ENCODE measurements at regions not wholly inside any gene's neighbourhood (a gene's known extent, or its start where the extent isn't known, plus 50 kb on each side); places are given as distances from the start of the nearest gene placed in this dataset.

- DNase-seq, result no peak
Observed at GRCh38 chr6:156560476-156560875, 216.7 kb upstream of the ARID1B start.

DNA sequence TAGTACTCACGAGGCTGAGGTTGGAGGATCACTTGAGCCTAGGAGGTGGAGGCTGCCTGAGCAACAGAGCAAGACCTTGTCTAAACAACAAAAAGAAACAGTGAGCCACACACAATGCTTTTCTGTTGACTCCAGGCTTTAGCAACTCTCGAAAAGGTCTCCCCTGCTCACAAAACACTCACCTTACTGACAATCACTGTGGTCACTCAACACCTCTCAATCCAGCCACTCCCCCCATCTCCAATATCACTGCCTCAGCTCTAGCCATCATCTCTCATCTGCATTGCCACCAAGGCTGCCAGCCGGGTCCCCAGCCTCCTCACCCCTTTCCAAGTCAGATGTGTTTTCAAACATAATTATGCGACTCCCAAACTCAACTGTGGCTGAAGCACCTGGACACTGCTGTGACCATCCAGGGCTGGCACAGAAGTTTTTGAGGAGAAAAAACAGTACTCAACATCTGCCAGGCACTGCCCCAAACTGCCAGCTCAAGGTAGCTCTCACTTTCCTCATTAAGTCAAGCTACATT, 218.0 kb upstream of the ARID1B start:
- DNase-seq, result no peak

GRCh38 chr6:156557911-156558259, 219.3 kb upstream of the ARID1B start:
- DNase-seq, result no peak

DNA sequence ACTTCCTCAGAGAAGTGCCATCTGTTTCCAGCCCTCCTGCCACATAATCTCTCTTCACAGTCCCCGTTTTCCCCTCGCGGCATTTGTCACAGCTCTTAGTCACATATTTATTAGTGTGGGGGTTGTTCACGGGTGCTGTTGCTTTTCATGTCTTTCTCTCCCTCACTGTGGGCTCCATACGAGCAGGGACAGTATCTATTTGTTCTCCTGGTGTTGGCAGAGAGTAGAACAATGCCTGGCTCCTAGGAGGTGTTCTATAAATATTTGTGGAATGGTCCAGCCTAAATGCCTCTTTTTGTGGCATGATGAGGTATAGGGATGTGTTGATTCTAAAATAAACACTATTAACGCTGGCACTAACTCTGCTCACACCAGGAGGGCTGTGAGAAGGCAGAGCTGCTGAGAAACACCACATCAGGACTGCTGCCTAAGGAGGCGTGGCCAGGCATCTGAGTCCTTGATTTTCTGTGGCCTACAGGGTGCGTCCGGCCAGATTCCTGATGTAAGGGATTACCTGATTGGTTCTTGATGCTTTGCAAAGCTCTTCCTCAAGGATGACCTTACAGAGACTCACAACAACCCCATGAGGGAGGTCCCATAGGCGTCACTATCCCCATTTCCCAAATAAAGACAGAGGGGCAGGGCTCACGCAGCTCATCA, 219.8 kb upstream of the ARID1B start:
- peak; percentile 22 to 53 (median 46) for DNase-seq

DNA sequence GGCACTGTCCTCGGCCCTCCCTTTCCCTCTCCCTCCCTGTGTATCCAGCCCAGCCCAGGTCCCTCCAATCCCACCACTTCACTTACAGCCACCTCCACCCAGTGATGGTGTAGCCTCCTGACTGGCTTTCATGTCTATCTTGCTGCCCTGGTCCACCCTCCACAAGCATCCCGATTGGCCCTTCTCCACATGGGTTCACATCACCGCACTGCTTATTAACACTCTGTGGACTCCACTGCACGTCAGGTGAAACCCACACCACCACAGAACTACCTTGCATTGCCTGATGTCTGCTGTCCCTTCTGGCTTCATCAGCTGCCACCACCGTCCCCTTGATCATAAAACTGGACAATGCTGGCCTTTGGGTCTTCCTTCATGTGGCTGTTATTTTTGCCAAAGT, 220.4 kb upstream of the ARID1B start:
- no peak for DNase-seq

GRCh38 chr6:156555116-156555515, 222.1 kb upstream of the ARID1B start:
- DNase-seq, result no peak

- no peak for DNase-seq
Observed at GRCh38 chr6:156554160-156554559, 223.0 kb upstream of the ARID1B start.

GRCh38 chr6:156552849-156553248, 224.3 kb upstream of the ARID1B start:
- DNase-seq, result no peak

GRCh38 chr6:156550949-156551348, 226.2 kb upstream of the ARID1B start:
- no peak for DNase-seq

GRCh38 chr6:156545931-156546330, 231.2 kb upstream of the ARID1B start:
- DNase-seq, result no peak

GRCh38 chr6:156545021-156545420, 232.2 kb upstream of the ARID1B start:
- no peak for DNase-seq

DNA sequence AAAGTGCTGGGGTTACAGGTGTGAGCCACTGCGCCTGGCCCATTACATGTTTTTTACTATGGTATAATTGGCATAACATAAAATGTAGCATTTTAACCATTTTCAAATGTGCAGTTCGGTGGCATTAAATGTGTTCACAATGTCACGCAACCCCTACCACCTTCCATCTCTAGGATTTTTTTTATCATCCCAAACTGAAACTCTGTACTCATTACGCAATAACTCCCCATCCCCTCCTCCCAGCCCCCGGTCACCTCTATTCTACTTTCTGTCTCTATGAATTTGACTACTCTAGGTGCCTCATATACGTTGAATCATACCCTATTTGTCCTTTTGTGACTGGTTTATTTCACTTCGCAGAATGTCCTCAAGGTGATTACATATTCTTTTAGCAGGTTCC, 233.1 kb upstream of the ARID1B start:
- DNase-seq, result no peak

DNA sequence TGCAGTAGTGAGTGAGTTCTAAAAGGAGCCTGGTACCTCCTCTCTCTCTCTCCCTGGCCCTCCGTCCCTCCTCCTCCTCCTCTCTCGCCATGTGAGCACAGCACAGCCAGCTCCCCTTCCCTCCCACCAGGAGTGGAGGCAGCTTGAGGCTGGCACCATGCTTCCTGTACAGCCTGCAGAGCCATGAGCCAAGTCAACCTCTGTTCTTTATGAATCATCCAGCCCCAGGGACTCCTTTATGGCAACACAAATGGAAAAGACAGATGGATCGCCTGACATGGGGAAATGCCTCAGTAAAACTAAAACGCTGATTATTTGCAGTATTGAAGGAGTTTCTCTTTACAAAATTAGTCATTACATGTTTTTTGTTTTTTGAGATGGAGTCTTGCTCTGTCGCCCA, 233.7 kb upstream of the ARID1B start:
- no peak for DNase-seq

- DNase-seq, result no peak
Observed at GRCh38 chr6:156538875-156539660, 238.1 kb upstream of the ARID1B start.

GRCh38 chr6:156534594-156534993, 242.6 kb upstream of the ARID1B start:
- DNase-seq, result peak in 3 of 4 experiments; percentile 9 to 39 (median 16)

DNA sequence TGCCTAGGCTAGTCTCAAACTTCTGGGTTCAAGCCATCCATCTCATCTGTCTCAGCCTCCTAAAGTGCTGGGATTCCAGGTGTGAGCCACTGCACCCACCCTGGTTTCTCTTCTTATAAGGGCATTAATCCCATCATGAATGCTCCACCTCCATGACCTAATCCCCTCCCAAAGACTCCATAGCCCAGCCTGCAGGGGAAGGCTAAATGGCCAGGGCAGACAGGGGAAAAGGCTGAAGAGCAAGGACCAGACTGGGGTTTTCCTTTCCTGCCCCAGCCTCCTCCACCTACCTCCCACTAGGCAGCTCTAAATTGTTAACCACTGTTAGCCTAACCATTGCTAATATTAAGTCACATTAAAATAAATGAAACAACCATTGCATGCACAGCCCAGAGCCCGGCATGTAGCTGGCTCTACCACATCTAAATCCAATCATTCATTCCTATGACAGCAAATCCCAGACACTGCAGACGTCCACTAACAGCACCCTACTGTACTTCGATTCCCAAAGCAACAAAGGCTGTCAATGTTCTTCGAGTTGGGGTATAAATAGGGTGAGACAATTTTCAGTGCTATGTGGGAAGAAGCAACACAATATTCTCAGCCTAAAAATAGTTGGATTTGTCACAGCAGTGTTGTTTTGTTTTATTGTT, 243.2 kb upstream of the ARID1B start:
- DNase-seq, result no peak

DNA sequence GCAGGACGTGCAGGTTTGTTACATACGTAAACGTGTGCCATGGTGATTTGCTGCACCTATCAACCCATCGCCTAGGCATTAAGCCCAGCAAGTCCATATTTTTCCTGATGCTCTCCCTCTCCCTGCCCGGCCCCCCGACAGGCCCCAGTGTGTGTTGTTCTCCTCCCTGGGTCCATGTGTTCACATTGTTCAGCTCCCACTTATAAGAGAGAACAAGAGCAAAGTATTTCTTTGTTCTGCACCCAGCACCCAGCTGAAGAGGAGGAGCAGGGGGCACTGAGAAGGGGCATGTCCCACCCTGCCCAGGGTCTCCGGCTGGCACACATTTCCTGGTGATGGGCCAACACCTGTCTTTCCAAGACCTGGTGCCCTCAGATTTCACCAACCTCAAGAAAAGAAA, 251.1 kb upstream of the ARID1B start:
- DNase-seq, result no peak

DNA sequence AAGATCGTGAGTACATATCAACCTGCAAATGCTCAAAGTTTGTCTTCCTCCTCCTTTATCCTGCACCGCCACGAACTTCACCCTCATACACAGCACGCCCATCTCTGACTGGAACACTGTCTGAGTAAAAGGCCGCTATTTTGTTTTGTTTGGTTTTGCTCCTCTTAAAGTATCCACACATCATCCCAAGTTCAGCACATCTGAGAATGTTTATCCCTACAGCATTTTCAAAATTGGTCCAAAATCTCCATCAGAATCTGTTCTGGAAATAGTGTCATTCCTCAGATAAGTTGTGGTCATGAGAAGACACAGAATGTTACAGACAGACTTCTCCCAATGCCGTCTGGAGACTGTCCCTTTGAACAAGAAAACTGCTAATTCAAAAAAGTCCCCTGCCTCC, 251.6 kb upstream of the ARID1B start:
- no peak for DNase-seq

DNA sequence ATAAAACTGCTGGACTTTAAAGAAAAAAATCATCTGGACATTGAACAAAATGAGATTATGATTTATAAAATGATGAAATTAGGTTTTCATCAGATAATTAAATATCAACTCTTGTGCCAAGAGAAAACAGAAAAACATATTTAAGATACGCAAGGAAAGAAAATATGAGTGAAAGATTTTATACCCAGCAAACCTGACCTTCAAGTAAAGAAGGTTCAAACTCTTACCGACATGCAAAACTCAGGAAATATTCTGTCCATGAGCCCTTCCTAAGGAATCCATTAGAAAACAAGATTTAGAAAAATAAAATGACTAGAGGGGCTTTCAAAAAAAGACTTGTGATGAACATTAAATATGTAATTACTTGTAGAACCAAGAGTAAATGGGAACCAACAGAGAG, 257.2 kb upstream of the ARID1B start:
- DNase-seq, result no peak

DNA sequence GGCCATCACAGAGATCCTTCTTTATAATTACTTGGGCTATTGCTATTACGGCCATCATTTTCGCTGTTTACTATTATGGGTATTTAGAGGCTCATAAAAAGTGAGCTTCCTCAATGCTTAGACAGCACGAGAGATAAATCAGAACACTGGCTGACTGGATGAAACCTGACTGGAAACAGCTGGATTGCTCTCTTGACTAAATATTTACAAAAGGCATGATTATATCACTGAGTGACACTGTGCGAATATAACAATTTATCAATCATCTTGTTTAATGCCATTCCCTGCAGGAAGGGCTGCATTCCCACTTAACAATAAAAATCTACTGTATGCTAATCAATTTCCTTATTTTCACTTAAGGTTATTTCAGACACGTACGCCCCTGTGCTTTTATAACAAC, 260.1 kb upstream of the ARID1B start:
- DNase-seq, result no peak

DNA sequence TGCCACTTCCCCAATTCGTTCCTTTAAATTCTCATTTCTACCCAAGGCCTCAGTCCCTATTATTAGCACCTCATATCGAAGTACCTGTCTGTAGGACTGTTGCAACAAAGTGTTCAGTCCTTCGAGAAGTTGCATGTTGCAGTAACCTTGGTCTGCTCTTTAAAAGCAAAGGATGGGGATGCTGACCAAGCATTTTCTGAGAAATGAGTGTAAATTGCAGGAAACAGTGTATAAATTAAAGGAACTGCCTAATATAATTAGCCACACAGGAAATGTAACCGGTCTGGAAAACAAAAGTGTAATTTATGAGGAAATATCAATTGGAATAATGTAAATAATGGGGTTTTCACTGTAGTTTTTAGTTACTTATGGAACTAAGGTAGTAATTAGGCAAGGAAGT, 261.9 kb upstream of the ARID1B start:
- DNase-seq, result peak in 1 of 4 experiments; percentile 3

DNA sequence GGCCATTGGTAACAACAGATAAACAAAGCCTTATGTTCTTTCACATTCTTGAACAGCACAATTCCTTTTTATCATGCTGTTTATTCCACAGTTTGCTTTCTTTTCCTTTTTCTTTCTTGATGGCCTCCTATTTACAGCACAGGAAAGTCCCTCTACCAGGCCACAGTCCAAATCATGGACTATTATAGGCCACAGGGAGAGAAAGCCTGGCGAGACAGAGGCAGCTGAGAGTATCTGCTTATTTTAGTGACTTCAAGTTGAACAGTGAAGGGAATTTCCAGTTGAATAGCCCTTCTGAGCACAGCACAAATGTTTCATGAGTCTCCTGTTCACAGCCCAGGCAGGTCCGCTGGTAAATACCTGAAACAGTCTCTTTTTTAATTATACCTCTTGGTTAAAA, 263.7 kb upstream of the ARID1B start:
- DNase-seq, result no peak

DNA sequence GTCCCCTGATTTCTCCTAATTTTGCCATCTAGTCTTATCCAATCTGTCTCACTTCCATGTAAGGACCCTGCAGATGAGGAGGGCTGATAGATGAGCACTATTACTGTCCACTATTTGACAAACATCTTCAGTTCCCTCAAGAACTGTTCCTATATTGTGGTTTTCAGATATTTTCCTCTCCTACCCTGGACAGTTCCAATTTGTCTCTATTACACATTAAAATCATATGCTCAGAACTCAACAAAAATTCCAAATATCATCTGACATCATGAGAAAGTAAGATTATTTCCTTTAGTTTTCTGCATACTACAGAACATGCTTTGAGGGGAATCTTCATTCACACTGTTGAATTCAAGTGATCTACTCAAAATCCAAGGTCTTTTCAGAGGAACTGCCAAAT, 265.6 kb upstream of the ARID1B start:
- no peak for DNase-seq

GRCh38 chr6:156511051-156511450, 266.1 kb upstream of the ARID1B start:
- no peak for DNase-seq

Measured in suppressor macrophage (primary cell).